ENCODE measurements at regions not wholly inside any gene's neighbourhood (a gene's known extent, or its start where the extent isn't known, plus 50 kb on each side); places are given as distances from the start of the nearest gene placed in this dataset.

GRCh38 chr17:6346986-6347385, 87.9 kb downstream of the AIPL1 start:
- Histone ChIP-seq H2AFZ (ENCODE audit: low read length) (no peak overlapping the region), H4K20me1 (ENCODE audit: insufficient read depth, low read length) (no peaks in the 10 kb centered on the region)
- no peak for TF ChIP-seq CTCF (IDR thresholded peaks at IDR 0.05; ENCODE audit: extremely low read depth, low read depth, low read length)

GRCh38 chr17:6346156-6346786, 88.7 kb downstream of the AIPL1 start:
- no peak for TF ChIP-seq CTCF (IDR thresholded peaks at IDR 0.05; ENCODE audit: extremely low read depth, low read depth, low read length)
- Histone ChIP-seq H3K27me3 (ENCODE audit: insufficient read depth, low read length) (no peaks in the 10 kb centered on the region), H3K4me2 (ENCODE audit: insufficient read depth, low read length) (no peak overlapping the region), H3K4me1 (ENCODE audit: insufficient read depth, low read length) (no peaks in the 10 kb centered on the region), H3K27ac (ENCODE audit: low read depth, low read length) (no peak overlapping the region), H4K20me1 (ENCODE audit: insufficient read depth, low read length) (no peaks in the 10 kb centered on the region), H3K9me3 (ENCODE audit: low read depth, low read length) (no peaks in the 10 kb centered on the region), H3K79me2 (ENCODE audit: insufficient read depth, low read length) (no peaks in the 10 kb centered on the region), H2AFZ (ENCODE audit: low read length) (no peak overlapping the region), H3K4me3 (ENCODE audit: insufficient read depth, low read length) (no peak overlapping the region), H3K36me3 (ENCODE audit: insufficient read depth, low read length) (no peaks in the 10 kb centered on the region)
- no peak for DNase-seq (ENCODE audit: insufficient read length, low spot score, missing footprints)

More at GRCh38 chr17:6346986-6347385, 87.9 kb downstream of the AIPL1 start:
- H3K4me3 ChIP-seq (ENCODE audit: insufficient read depth, low read length), result no peak overlapping the region
- no peaks in the 10 kb centered on the region for H3K27me3 ChIP-seq (ENCODE audit: insufficient read depth, low read length)
- H3K4me2 ChIP-seq (ENCODE audit: insufficient read depth, low read length), result no peak overlapping the region
- H3K79me2 ChIP-seq (ENCODE audit: insufficient read depth, low read length), result no peaks in the 10 kb centered on the region
- no peak overlapping the region for H3K27ac ChIP-seq (ENCODE audit: low read depth, low read length)
- DNase-seq (ENCODE audit: insufficient read length, low spot score, missing footprints), result no peak
- H3K9me3 ChIP-seq (ENCODE audit: low read depth, low read length), result no peaks in the 10 kb centered on the region
- no peaks in the 10 kb centered on the region for H3K4me1 ChIP-seq (ENCODE audit: insufficient read depth, low read length)
- H3K36me3 ChIP-seq (ENCODE audit: insufficient read depth, low read length), result no peaks in the 10 kb centered on the region

GRCh38 chr17:6343736-6344135, 91.2 kb downstream of the AIPL1 start:
- no peaks in the 10 kb centered on the region for H3K9me3 ChIP-seq (ENCODE audit: low read depth, low read length)
- H3K36me3 ChIP-seq (ENCODE audit: insufficient read depth, low read length), result no peaks in the 10 kb centered on the region
- H3K4me1 ChIP-seq (ENCODE audit: insufficient read depth, low read length), result no peaks in the 10 kb centered on the region
- no peaks in the 10 kb centered on the region for H3K79me2 ChIP-seq (ENCODE audit: insufficient read depth, low read length)
- H3K4me2 ChIP-seq (ENCODE audit: insufficient read depth, low read length), result no peak overlapping the region
- no peak overlapping the region for H3K4me3 ChIP-seq (ENCODE audit: insufficient read depth, low read length)
- no peaks in the 10 kb centered on the region for H4K20me1 ChIP-seq (ENCODE audit: insufficient read depth, low read length)
- no peak for TF ChIP-seq CTCF (IDR thresholded peaks at IDR 0.05; ENCODE audit: extremely low read depth, low read depth, low read length)
- no peaks in the 10 kb centered on the region for H3K27me3 ChIP-seq (ENCODE audit: insufficient read depth, low read length)
- DNase-seq (ENCODE audit: insufficient read length, low spot score, missing footprints), result no peak
- no peak overlapping the region for H3K27ac ChIP-seq (ENCODE audit: low read depth, low read length)
- H2AFZ ChIP-seq (ENCODE audit: low read length), result no peak overlapping the region

GRCh38 chr17:6343191-6343590, 91.7 kb downstream of the AIPL1 start:
- no peak overlapping the region for H3K27ac ChIP-seq (ENCODE audit: low read depth, low read length)
- no peak overlapping the region for H2AFZ ChIP-seq (ENCODE audit: low read length)
- DNase-seq (ENCODE audit: insufficient read length, low spot score, missing footprints), result no peak
- no peaks in the 10 kb centered on the region for H3K79me2 ChIP-seq (ENCODE audit: insufficient read depth, low read length)
- no peaks in the 10 kb centered on the region for H3K27me3 ChIP-seq (ENCODE audit: insufficient read depth, low read length)
- no peak overlapping the region for H3K4me2 ChIP-seq (ENCODE audit: insufficient read depth, low read length)
- H3K4me1 ChIP-seq (ENCODE audit: insufficient read depth, low read length), result no peaks in the 10 kb centered on the region
- H3K4me3 ChIP-seq (ENCODE audit: insufficient read depth, low read length), result no peak overlapping the region
- H3K36me3 ChIP-seq (ENCODE audit: insufficient read depth, low read length), result no peaks in the 10 kb centered on the region
- TF ChIP-seq CTCF (IDR thresholded peaks at IDR 0.05; ENCODE audit: extremely low read depth, low read depth, low read length), result no peak
- no peaks in the 10 kb centered on the region for H4K20me1 ChIP-seq (ENCODE audit: insufficient read depth, low read length)
- H3K9me3 ChIP-seq (ENCODE audit: low read depth, low read length), result no peaks in the 10 kb centered on the region

Measured in osteoblast (primary cell).